Keratinocyte (primary cell): ENCODE measurements at regions not wholly inside any gene's neighbourhood (a gene's known extent, or its start where the extent isn't known, plus 50 kb on each side); places are given as distances from the start of the nearest gene placed in this dataset.

Experiments
- EZH2 ChIP-seq: IDR thresholded peaks from one replicate; pipeline ENCODE4 v1.6.1; 2012; ENCODE audit warnings: inconsistent platforms, mild to moderate bottlenecking, low read length, moderate library complexity
- TF ChIP-seq, protein P1 (sequence below), 3 experiments: IDR thresholded peaks in 1 of 3; conservative IDR thresholded peaks in 1 of 3; optimal IDR thresholded peaks in 1 of 3; 2 replicates in 2 of 3; 3 replicates in 1 of 3; pipeline versions ENCODE3 to v1.5.1; 2011; ENCODE audit warnings: low read length in 3 of 3, mild to moderate bottlenecking in 3 of 3, moderate library complexity in 2 of 3, control low read depth in 1 of 3, inconsistent platforms in 1 of 3; ENCODE audit not compliant: insufficient read depth in 2 of 3; ENCODE audit errors: extremely low read depth in 1 of 3

DNA sequence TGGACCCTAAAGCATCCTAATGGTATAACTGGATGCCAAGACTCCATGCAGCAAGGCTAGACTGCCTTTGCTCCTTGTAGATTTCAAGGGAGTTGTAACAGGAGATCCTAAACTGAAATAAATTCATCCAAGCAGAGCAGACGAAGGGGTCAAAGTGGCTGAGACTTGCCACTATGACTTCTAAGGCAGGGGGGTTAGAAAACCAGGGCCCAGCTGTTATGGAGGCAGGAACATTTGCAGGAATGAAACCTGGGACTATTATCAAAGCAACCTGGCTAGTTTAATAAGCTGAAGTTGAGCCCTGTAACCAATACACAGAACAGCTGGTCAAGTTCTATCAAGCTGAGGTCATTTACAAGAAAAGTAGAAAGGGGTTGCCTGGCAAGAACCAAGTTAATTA lies 122.2 kb upstream of the TRPC6 start:
- no peak for TF ChIP-seq EZH2
- TF ChIP-seq, protein P1, sequence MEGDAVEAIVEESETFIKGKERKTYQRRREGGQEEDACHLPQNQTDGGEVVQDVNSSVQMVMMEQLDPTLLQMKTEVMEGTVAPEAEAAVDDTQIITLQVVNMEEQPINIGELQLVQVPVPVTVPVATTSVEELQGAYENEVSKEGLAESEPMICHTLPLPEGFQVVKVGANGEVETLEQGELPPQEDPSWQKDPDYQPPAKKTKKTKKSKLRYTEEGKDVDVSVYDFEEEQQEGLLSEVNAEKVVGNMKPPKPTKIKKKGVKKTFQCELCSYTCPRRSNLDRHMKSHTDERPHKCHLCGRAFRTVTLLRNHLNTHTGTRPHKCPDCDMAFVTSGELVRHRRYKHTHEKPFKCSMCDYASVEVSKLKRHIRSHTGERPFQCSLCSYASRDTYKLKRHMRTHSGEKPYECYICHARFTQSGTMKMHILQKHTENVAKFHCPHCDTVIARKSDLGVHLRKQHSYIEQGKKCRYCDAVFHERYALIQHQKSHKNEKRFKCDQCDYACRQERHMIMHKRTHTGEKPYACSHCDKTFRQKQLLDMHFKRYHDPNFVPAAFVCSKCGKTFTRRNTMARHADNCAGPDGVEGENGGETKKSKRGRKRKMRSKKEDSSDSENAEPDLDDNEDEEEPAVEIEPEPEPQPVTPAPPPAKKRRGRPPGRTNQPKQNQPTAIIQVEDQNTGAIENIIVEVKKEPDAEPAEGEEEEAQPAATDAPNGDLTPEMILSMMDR (optimal IDR thresholded peaks at IDR 0.05 in 1 of 3, IDR thresholded peaks at IDR 0.05 in 1 of 3, conservative IDR thresholded peaks at IDR 0.05 in 1 of 3; ENCODE audit: extremely low read depth in 1 of 3, insufficient read depth in 2 of 3, low read length in 3 of 3) = no peak
